OCI-LY3 (cell line): ENCODE measurements at regions not wholly inside any gene's neighbourhood (a gene's known extent, or its start where the extent isn't known, plus 50 kb on each side); places are given as distances from the start of the nearest gene placed in this dataset.

ENCODE experiments used
- EZH2phosphoT487 ChIP-seq: fragments of 200-600 bp; shearing (Covaris generic); IDR thresholded peaks from 2 replicates; pipeline ENCODE4 v1.6.1; 2018; ENCODE audit warnings: antibody characterized with exemption, mixed run types, low read depth
- TF ChIP-seq, protein P1 (sequence below): fragments of 200-600, 300-600 bp; sonication (generic); IDR thresholded peaks from 2 replicates; pipeline ENCODE4 v1.5.1; 2014; ENCODE audit warnings: antibody characterized with exemption, low read length, low read depth

DNA sequence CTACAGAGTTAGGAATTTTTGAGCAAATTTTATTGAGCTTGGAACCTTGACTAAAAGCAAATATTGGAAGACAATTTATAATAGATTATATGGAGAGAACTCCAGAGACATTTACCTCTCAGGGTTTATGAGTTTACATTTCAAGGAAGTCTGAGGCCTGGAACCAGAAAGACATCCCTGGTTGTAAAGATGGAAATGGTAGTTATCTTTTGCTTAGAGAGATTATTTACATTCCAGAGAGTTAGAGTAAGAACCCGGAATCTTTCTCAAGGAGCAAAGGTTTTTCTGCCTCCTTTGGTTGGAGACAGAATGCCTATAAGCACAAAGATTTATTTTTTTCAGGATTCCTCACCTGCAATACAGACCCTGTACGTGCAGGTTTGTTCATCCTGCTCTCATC is 458.1 kb downstream of the TBL1XR1 start:
- TF ChIP-seq, protein P1, sequence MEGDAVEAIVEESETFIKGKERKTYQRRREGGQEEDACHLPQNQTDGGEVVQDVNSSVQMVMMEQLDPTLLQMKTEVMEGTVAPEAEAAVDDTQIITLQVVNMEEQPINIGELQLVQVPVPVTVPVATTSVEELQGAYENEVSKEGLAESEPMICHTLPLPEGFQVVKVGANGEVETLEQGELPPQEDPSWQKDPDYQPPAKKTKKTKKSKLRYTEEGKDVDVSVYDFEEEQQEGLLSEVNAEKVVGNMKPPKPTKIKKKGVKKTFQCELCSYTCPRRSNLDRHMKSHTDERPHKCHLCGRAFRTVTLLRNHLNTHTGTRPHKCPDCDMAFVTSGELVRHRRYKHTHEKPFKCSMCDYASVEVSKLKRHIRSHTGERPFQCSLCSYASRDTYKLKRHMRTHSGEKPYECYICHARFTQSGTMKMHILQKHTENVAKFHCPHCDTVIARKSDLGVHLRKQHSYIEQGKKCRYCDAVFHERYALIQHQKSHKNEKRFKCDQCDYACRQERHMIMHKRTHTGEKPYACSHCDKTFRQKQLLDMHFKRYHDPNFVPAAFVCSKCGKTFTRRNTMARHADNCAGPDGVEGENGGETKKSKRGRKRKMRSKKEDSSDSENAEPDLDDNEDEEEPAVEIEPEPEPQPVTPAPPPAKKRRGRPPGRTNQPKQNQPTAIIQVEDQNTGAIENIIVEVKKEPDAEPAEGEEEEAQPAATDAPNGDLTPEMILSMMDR, result no peak
- TF ChIP-seq EZH2phosphoT487, result no peak
